GM18508 (cell line): ENCODE measurements at regions not wholly inside any gene's neighbourhood (a gene's known extent, or its start where the extent isn't known, plus 50 kb on each side); places are given as distances from the start of the nearest gene placed in this dataset.

ENCODE experiments used
- ATAC-seq: cut with Tn5 transposase; IDR thresholded peaks from one replicate; pipeline ENCODE4 v1.9.1; 2021; ENCODE audit warnings: moderate number of reproducible peaks; ENCODE audit not compliant: insufficient read depth, unreplicated experiment

DNA sequence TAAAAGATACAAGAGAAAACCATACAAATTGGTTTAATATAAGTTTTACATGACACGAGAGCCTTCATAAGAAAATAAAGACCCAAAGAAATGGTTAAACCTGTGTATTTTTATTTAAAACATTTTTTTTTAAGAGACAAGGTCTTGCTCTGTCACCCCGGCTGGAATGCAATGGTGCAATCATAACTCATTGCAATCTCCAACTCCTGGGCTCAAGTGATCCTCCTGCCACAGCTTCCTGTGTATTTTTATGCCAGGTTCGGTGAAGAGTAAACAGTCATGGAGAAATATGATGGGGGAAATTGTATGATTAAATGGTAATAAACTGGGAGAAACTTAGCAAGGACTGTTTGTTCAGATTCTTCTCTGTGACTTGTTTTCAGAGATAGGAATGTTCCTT lies 441.0 kb downstream of the TUSC7 start:
- no peak for ATAC-seq

DNA sequence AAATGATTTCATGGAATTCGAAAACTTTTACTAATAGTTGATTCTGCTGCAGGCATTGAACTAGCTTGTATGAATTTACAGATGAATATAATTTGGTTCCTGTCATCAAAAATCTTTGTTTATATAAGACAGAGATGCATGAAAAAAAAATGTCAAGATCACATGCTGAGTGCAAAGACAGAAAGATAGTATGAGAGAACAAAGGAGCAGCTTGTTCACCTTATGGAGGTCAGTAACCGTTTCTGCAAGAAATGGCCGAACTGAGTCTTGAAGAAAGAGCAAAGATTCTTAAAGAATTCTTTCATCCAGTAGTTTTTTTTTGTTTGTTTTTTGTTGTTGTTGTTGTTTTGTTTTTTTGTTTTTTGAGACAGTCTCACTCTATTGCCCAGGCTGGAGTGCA lies 450.6 kb downstream of the TUSC7 start:
- no peak for ATAC-seq

- no peak for ATAC-seq
These were observed 452.2 kb downstream of the TUSC7 start for GRCh38 chr3:117161816-117162215.

DNA sequence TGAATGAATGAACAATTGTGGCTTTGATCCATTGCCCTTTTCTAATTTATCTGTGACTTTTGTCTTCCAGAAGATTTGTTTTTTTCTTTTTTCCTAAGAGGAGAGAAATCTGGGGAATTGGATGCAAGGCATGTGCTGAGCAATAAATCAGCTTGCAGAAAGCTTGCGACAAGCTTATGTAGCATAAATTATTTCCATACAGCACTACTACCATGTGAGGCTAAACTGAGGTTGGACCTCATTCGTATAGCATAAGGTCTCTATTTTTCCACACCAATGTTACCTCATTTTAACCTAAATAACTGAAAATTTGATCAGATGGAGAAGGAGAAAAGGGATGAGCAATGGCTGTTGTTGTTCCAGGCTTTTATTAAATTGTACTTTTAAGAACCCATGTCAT lies 455.6 kb downstream of the TUSC7 start:
- no peak for ATAC-seq

- ATAC-seq = no peak
These were observed 456.0 kb downstream of the TUSC7 start for GRCh38 chr3:117165601-117166051.

GRCh38 chr3:117168896-117169295 lies 459.3 kb downstream of the TUSC7 start:
- no peak for ATAC-seq

GRCh38 chr3:117170094-117170493 lies 460.5 kb downstream of the TUSC7 start:
- ATAC-seq = no peak

- no peak for ATAC-seq
These were observed 461.5 kb downstream of the TUSC7 start for GRCh38 chr3:117171124-117171523.

DNA sequence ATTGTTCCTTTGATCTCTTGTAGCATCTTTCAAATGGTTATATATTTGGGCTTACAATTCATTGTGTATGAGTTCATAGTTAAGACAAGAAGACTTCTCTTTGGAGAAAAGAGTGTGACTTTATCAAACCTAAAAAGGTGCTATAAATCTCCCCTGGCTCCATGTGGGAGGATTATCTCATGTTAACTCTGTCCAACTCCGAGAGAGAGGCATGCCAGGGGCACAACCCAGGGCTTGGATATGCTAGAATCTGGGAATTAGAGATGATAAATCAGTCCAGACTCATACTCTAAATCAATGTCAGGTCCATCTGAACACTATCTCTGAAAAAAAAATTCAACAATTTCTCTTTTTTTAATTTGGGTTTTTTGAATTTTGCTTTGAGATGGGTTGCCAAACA lies 462.8 kb downstream of the TUSC7 start:
- no peak for ATAC-seq

GRCh38 chr3:117181222-117181621 lies 471.6 kb downstream of the TUSC7 start:
- ATAC-seq = no peak

DNA sequence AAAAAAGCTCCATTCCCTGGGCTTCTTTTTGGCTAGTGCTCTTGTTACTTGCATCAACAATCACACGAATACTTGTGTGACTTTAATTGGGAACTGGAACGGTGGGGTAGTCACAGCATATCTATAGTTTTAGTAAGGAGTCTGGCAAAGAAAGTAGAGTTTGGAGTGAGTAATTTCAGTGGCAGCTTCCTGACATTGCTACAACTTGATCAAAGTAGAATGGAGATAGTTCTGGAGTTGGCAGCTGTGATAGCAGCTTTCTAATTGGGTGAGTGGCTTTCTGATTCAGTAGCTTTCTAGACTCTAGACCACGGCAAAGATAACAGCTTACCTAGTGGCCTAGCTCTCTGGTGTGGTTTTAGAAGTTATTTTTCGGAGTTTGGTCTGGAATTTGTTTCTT lies 475.0 kb downstream of the TUSC7 start:
- ATAC-seq = no peak

- ATAC-seq = no peak
These were observed 481.7 kb downstream of the TUSC7 start for GRCh38 chr3:117191245-117191644.

DNA sequence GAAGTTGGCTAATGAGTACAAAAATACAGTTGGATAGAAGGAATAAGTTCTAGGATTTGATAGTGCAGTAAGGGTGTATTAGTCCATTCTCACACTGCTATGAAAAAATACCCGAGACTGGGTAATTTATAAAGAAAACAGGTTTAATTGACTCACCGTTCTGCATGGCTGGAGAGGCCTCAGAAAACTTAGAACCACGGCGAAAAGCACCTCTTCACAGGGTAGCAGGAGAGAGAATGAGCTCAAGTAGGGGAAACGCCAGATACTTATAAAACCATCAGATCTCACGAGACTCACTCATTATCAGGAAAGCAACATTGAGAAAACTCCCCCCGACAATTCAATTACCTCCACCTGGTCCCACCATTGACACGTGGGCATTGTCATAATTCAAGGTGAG lies 483.3 kb downstream of the TUSC7 start:
- peak; percentile 46 for ATAC-seq

DNA sequence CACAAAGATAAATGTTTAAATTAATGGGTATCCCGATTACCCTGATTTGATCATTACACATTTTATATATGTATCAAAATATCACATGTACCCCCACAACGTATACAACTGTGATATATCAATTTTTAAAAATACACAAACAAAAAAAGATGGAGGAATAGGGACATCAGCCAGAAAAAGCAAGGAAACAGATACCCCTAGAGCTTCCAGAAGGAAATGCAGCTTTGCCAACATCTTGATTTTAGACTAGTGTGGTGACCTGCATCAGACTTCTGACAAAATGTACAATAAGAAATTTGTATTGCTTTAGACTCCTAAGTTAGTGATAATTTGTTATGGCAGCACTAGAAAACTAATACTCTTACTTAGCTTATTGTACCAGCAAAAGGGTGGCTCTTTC lies 483.8 kb downstream of the TUSC7 start:
- no peak for ATAC-seq

GRCh38 chr3:117195034-117195433 lies 485.5 kb downstream of the TUSC7 start:
- no peak for ATAC-seq

- ATAC-seq = no peak
These were observed 491.4 kb downstream of the TUSC7 start for GRCh38 chr3:117200962-117201361.

- ATAC-seq = no peak
These were observed 492.6 kb downstream of the TUSC7 start for GRCh38 chr3:117201901-117202774.

- no peak for ATAC-seq
These were observed 507.8 kb downstream of the TUSC7 start for GRCh38 chr3:117217355-117217754.

DNA sequence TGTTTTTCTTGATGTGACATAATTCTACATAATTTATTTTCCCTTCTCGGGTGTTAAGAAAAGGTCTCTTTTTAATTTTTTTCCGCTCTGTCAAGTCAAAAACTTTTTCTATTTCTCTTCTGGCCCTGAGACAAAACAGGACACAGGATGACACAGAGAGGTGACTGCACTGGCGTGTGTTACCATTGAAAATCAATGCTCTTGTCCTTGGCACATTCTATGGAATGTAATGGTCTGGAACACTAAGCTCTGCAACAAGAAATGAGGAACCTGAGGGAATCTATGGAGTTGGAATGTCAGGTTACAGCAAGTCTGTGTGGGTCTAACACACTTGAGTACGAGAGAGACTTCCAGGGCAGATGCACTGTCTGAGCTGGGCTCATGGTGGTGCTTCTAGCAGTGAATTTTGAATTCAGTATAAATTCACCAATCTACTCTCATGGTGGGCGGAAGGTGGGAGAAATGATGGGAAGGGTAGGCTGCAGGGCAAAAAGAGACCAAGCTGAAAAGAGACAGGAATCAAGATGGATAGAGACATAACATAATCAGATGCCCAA lies 508.3 kb downstream of the TUSC7 start:
- ATAC-seq = no peak

- no peak for ATAC-seq
These were observed 509.1 kb downstream of the TUSC7 start for GRCh38 chr3:117218641-117219048.

DNA sequence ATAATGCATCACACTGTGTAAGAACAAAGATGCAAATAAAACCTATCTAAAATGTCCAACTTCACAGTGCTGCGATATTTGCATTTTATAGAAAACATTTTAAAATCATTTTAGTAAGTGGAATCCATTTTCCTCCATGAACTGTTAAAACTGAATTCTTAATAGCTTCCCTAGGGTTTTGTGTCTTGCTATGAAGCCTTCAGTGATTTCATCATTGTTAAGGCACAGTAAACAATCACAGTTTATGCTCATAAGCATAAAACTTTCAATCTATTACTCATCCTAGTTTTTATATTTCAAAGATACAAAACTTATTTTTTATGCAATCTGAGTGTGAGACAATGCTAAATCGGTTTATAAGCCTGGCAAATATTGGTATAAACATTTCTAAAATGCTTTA lies 509.7 kb downstream of the TUSC7 start:
- ATAC-seq = no peak

GRCh38 chr3:117226932-117227331 lies 517.4 kb downstream of the TUSC7 start:
- no peak for ATAC-seq
